Progenitor cell of endocrine pancreas (in vitro differentiated cells): ENCODE measurements at regions not wholly inside any gene's neighbourhood (a gene's known extent, or its start where the extent isn't known, plus 50 kb on each side); places are given as distances from the start of the nearest gene placed in this dataset.

ENCODE experiments used
- DNase-seq: peaks from one replicate; pipeline ENCODE4 v3.0.0; 2021; ENCODE audit warnings: low spot score; ENCODE audit not compliant: unreplicated experiment
- H3K27ac Mint-ChIP-seq: 2 replicates; pipeline ENCODE4 v1.8.0; 2021; ENCODE audit warnings: mild to moderate bottlenecking, moderate library complexity, mixed read lengths
- H3K27me3 Mint-ChIP-seq: 2 replicates; pipeline ENCODE4 v1.8.0; 2021; ENCODE audit warnings: mixed read lengths
- H3K36me3 Mint-ChIP-seq: 2 replicates; pipeline ENCODE4 v1.8.0; 2022; ENCODE audit warnings: mixed read lengths; ENCODE audit not compliant: insufficient read depth
- H3K4me1 Mint-ChIP-seq: 2 replicates; pipeline ENCODE4 v1.8.0; 2021; ENCODE audit warnings: low read depth, mixed read lengths
- H3K4me3 Mint-ChIP-seq: 2 replicates; pipeline ENCODE4 v1.8.0; 2021; ENCODE audit warnings: low read depth, mild to moderate bottlenecking, moderate library complexity, mixed read lengths
- H3K9me3 Mint-ChIP-seq: 2 replicates; pipeline ENCODE4 v1.8.0; 2021; ENCODE audit warnings: low read depth, mixed read lengths
- CTCF ChIP-seq: fragments of 200-600 bp; sonication (generic); IDR thresholded peaks from one replicate; pipeline ENCODE4 v1.5.0; 2021; ENCODE audit warnings: antibody characterized with exemption, mild to moderate bottlenecking; ENCODE audit not compliant: unreplicated experiment

GRCh38 chr15:69815793-69816192 is 281.9 kb downstream of the TLE3 start:
- Mint-ChIP-seq H3K36me3 (no peaks in the 10 kb centered on the region), H3K4me3 (no peak overlapping the region), H3K27ac (no peak overlapping the region), H3K4me1 (peaks cover 5% of the 10 kb centered on the region), H3K27me3 (peaks cover 67% of the 10 kb centered on the region), H3K9me3 (no peaks in the 10 kb centered on the region)
- no peak for TF ChIP-seq CTCF
- no peak for DNase-seq

GRCh38 chr15:69816522-69816921 is 281.2 kb downstream of the TLE3 start:
- H3K36me3 Mint-ChIP-seq: no peaks in the 10 kb centered on the region
- H3K27ac Mint-ChIP-seq: no peak overlapping the region
- H3K4me1 Mint-ChIP-seq: peaks cover 6% of the 10 kb centered on the region
- H3K9me3 Mint-ChIP-seq: no peaks in the 10 kb centered on the region
- peaks cover 67% of the 10 kb centered on the region for H3K27me3 Mint-ChIP-seq
- DNase-seq: no peak
- H3K4me3 Mint-ChIP-seq: no peak overlapping the region
- TF ChIP-seq CTCF: no peak

GRCh38 chr15:69818529-69818928 is 279.2 kb downstream of the TLE3 start:
- Mint-ChIP-seq H3K36me3 (no peaks in the 10 kb centered on the region), H3K4me3 (no peak overlapping the region), H3K27ac (no peak overlapping the region), H3K27me3 (peaks cover 62% of the 10 kb centered on the region), H3K9me3 (no peaks in the 10 kb centered on the region), H3K4me1 (peaks cover 6% of the 10 kb centered on the region)
- no peak for TF ChIP-seq CTCF
- DNase-seq: no peak

- Mint-ChIP-seq H3K27ac (no peak overlapping the region), H3K9me3 (no peaks in the 10 kb centered on the region), H3K27me3 (peaks cover 59% of the 10 kb centered on the region), H3K36me3 (no peaks in the 10 kb centered on the region), H3K4me3 (no peak overlapping the region), H3K4me1 (peaks cover 9% of the 10 kb centered on the region)
- DNase-seq: no peak
- no peak for TF ChIP-seq CTCF
Measured at GRCh38 chr15:69819371-69819770, 278.3 kb downstream of the TLE3 start.

GRCh38 chr15:69820819-69821218 is 276.9 kb downstream of the TLE3 start:
- Mint-ChIP-seq H3K4me3 (no peak overlapping the region), H3K27ac (peak overlapping the region; percentile 69), H3K9me3 (no peaks in the 10 kb centered on the region), H3K27me3 (peaks cover 62% of the 10 kb centered on the region), H3K36me3 (no peaks in the 10 kb centered on the region), H3K4me1 (peaks cover 11% of the 10 kb centered on the region)
- no peak for TF ChIP-seq CTCF
- DNase-seq: peak; percentile 15
